HG03571 (cell line): ENCODE measurements at regions not wholly inside any gene's neighbourhood (a gene's known extent, or its start where the extent isn't known, plus 50 kb on each side); places are given as distances from the start of the nearest gene placed in this dataset.
A peak's percentile ranks its signal among the peaks of the same experiment; 100 is the strongest.

Experiments
- ATAC-seq: cut with Tn5 transposase; IDR thresholded peaks from one replicate; pipeline ENCODE4 v1.9.1; 2021; ENCODE audit not compliant: unreplicated experiment

DNA sequence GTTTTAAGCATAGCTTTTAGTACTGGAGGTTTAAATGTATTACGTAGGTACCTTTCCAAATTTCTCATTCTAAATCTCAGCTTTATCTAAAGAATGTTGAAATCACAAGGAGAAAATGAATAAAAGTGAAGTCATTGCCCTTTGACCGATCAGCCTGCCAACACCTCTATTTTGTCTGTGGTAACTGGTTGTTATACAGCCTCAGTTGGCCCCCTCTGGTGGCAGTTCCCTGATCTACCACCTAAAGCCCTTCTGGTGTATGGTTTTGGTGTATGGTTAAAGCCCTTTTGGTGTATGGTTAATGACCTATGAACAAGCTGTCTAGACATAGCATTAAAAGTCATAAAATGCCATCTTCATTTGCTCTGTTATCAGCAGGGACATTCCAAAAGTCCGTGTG is 378.2 kb upstream of the AZI2 start:
- peak; percentile 55 for ATAC-seq

GRCh38 chr3:28727307-28727706 is 378.7 kb upstream of the AZI2 start:
- no peak for ATAC-seq

GRCh38 chr3:28738425-28738824 is 389.8 kb upstream of the AZI2 start:
- ATAC-seq, result no peak

GRCh38 chr3:28739647-28740046 is 391.0 kb upstream of the AZI2 start:
- no peak for ATAC-seq

- ATAC-seq, result no peak
These were observed 394.6 kb upstream of the AZI2 start for GRCh38 chr3:28743271-28743670.

DNA sequence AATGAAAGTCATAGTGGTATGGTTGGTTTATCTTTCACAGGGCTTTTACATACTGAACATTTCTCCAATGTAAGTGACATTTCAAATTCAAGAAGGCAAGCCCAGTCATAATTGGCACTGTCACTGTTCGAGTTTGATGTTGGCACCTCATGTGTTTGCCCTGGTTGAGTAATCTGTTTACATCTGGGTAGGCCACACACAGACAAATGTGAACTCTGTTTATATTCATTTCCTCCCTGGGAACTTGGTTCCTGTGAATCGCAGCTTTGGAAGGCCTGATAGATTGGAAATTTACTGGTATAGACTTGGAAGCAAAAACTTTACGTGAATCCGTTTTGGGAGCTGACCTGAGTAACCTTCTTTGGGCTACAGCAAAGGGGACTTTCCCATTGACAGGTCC is 395.2 kb upstream of the AZI2 start:
- ATAC-seq, result no peak

GRCh38 chr3:28745436-28745835 is 396.8 kb upstream of the AZI2 start:
- no peak for ATAC-seq

DNA sequence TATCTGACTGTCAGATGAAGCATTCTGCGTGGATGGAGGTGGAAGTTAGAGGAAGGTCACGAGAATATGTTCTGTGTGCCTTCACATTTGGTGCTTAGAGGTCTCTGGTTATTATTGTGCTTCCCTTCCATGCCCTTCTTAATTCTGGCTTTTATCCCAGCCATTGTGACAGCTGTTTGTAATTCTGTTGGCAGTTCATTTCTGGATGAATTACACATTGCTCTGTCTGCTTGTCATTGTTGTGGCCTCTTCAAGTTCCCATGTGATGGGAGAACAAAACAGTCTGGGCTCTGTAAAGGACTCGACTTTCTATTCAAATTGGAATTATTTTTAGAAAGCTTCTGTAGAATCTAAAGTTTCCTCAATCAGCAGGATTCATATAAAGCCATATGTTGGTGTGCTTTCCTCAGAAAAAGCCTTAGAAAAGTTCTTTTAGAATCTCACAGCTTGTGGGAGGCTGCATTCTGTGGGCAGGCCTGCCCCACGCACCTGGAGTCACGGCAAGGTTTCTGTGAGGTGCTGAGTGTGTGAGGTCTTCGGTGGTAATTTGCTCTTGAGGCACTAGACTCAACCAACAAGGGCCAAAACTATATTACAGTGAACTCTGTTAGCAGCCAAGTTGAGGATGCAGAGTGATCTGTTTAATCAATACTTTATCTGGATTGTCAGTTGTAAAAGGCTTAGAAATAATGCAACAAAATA is 397.4 kb upstream of the AZI2 start:
- ATAC-seq, result no peak

GRCh38 chr3:28746990-28747389 is 398.4 kb upstream of the AZI2 start:
- ATAC-seq, result no peak

DNA sequence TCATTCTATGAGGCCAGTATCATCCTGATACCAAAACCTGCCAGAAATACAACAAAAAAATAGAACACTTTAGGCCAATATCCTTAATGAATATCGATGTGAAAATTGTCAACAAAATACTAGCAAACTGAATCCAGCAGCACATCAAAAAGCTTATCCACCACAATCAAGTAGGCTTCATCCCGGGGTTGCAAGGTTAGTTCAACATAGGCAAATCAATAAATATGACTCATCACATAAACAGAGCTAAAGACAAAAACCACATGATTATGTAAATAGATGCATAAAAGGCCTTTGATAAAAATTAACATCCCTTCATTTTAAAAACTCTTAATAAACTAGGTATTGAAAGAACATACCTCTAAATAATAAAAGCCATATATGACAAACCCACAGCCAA is 403.2 kb upstream of the AZI2 start:
- ATAC-seq, result no peak

- no peak for ATAC-seq
These were observed 403.7 kb upstream of the AZI2 start for GRCh38 chr3:28752290-28752689.

DNA sequence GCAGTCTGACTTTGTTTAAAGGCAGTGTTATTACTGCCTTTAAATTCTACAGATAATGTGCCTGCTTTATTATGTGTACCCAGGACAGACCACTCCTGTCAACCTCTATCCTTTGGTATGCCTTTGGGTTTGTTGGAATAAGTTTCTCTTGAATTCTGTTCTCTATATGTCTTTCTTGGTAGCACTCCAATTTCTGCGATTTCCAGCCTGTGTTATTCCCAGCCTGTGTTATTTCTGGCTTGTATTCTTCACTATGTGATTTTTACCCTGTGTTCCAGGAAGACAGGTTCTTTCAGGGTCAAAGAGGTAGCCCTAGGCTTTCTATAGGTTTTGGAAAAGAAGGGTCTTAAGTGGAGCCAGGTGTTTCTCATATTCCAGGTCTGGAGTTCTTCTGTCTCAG is 407.4 kb upstream of the AZI2 start:
- ATAC-seq, result no peak

DNA sequence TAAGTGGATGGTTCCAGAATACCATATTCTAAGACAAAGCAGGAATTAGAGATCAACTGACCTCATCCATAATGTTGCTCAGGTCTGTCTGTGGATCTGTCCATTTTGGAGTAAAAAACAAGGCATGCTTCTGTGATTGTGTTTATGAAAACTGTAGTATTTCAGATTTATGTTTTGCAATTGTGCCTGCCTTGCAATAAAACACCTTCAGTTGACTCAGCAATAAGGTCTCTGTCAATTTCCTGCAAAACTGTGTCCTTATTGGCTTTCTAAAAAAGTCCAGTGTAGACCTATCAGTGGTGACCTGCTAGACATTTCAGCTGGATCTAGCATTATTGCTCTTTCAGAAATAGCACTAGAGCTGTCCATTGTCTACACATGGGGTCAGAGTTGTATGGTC is 409.5 kb upstream of the AZI2 start:
- no peak for ATAC-seq

GRCh38 chr3:28761375-28761774 is 412.8 kb upstream of the AZI2 start:
- no peak for ATAC-seq

GRCh38 chr3:28765194-28765593 is 416.6 kb upstream of the AZI2 start:
- no peak for ATAC-seq

GRCh38 chr3:28768439-28768838 is 419.8 kb upstream of the AZI2 start:
- ATAC-seq, result no peak

- no peak for ATAC-seq
These were observed 429.3 kb upstream of the AZI2 start for GRCh38 chr3:28777806-28778475.

GRCh38 chr3:28780480-28780879 is 431.9 kb upstream of the AZI2 start:
- no peak for ATAC-seq

- ATAC-seq, result no peak
These were observed 432.4 kb upstream of the AZI2 start for GRCh38 chr3:28781053-28781452.

GRCh38 chr3:28786446-28786845 is 437.8 kb upstream of the AZI2 start:
- no peak for ATAC-seq

- no peak for ATAC-seq
These were observed 439.9 kb upstream of the AZI2 start for GRCh38 chr3:28788571-28788970.

GRCh38 chr3:28791713-28792255 is 443.2 kb upstream of the AZI2 start:
- no peak for ATAC-seq

- no peak for ATAC-seq
These were observed 444.0 kb upstream of the AZI2 start for GRCh38 chr3:28792604-28793003.
